HEK293 (cell line): ENCODE measurements at regions not wholly inside any gene's neighbourhood (a gene's known extent, or its start where the extent isn't known, plus 50 kb on each side); places are given as distances from the start of the nearest gene placed in this dataset.

Experiments
- CTCF ChIP-seq: fragments of 450-650 bp; formaldehyde crosslinking; IDR thresholded peaks from 2 replicates; pipeline ENCODE4 v1.5.1; 2016; ENCODE audit warnings: missing biosample characterization, missing genetic modification characterization
- PBX3 ChIP-seq: sonication (generic); formaldehyde crosslinking; IDR thresholded peaks from 2 replicates; pipeline ENCODE4 v1.8.1; 2022; ENCODE audit warnings: mild to moderate bottlenecking, moderate library complexity, missing genetic modification reagents
- PRDM2 ChIP-seq: fragments of 450-650 bp; formaldehyde crosslinking; IDR thresholded peaks from 2 replicates; pipeline ENCODE4 v1.5.1; 2016; ENCODE audit warnings: missing biosample characterization, missing genetic modification characterization, borderline replicate concordance
- YY1 ChIP-seq: fragments of 450-650 bp; formaldehyde crosslinking; IDR thresholded peaks from 2 replicates; pipeline ENCODE4 v1.5.1; 2018; ENCODE audit warnings: missing biosample characterization, missing genetic modification characterization
- ZNF133 ChIP-seq: fragments of 450-650 bp; formaldehyde crosslinking; IDR thresholded peaks from 2 replicates; pipeline ENCODE4 v1.5.1; 2016; ENCODE audit warnings: missing biosample characterization, missing genetic modification characterization
- ZNF24 ChIP-seq: fragments of 450-650 bp; formaldehyde crosslinking; IDR thresholded peaks from 2 replicates; pipeline ENCODE4 v1.5.1; 2016; ENCODE audit warnings: missing biosample characterization, missing genetic modification characterization
- ZNF26 ChIP-seq: fragments of 450-650 bp; formaldehyde crosslinking; IDR thresholded peaks from 2 replicates; pipeline ENCODE4 v1.5.1; 2016; ENCODE audit warnings: missing biosample characterization, missing genetic modification characterization
- ZNF792 ChIP-seq: fragments of 450-650 bp; formaldehyde crosslinking; IDR thresholded peaks from 2 replicates; pipeline ENCODE4 v1.5.1; 2016; ENCODE audit warnings: missing biosample characterization, missing genetic modification characterization

GRCh38 chr12:103128862-103129501 lies 171.5 kb downstream of the ASCL1 start:
- TF ChIP-seq YY1 (no peak), CTCF (tag by site-specific recombination) (no peak), ZNF24 (tag by site-specific recombination) (no peak), ZNF133 (no peak), ZNF792 (tag by site-specific recombination) (no peak), PRDM2 (tag by site-specific recombination) (no peak), ZNF26 (tag by site-specific recombination) (no peak), PBX3 (no peak)
